Neural cell (in vitro differentiated cells): ENCODE measurements at regions not wholly inside any gene's neighbourhood (a gene's known extent, or its start where the extent isn't known, plus 50 kb on each side); places are given as distances from the start of the nearest gene placed in this dataset.

Experiments
- RAD21 ChIP-seq: fragments of 450-650 bp; conservative IDR thresholded peaks from 2 replicates; pipeline ENCODE4 v1.6.1; 2014; ENCODE audit warnings: antibody characterized with exemption, mild to moderate bottlenecking, moderate library complexity
- TF ChIP-seq, protein P1 (sequence below): IDR thresholded peaks from 2 replicates; pipeline ENCODE4 v1.6.1; 2012; ENCODE audit warnings: borderline replicate concordance
- TF ChIP-seq, protein P2 (sequence below): fragments of 450-650 bp; IDR thresholded peaks from 2 replicates; pipeline ENCODE4 v1.5.1; 2014; ENCODE audit warnings: antibody characterized with exemption, mild to moderate bottlenecking, moderate library complexity; ENCODE audit not compliant: poor library complexity, severe bottlenecking

- TF ChIP-seq, protein P1, sequence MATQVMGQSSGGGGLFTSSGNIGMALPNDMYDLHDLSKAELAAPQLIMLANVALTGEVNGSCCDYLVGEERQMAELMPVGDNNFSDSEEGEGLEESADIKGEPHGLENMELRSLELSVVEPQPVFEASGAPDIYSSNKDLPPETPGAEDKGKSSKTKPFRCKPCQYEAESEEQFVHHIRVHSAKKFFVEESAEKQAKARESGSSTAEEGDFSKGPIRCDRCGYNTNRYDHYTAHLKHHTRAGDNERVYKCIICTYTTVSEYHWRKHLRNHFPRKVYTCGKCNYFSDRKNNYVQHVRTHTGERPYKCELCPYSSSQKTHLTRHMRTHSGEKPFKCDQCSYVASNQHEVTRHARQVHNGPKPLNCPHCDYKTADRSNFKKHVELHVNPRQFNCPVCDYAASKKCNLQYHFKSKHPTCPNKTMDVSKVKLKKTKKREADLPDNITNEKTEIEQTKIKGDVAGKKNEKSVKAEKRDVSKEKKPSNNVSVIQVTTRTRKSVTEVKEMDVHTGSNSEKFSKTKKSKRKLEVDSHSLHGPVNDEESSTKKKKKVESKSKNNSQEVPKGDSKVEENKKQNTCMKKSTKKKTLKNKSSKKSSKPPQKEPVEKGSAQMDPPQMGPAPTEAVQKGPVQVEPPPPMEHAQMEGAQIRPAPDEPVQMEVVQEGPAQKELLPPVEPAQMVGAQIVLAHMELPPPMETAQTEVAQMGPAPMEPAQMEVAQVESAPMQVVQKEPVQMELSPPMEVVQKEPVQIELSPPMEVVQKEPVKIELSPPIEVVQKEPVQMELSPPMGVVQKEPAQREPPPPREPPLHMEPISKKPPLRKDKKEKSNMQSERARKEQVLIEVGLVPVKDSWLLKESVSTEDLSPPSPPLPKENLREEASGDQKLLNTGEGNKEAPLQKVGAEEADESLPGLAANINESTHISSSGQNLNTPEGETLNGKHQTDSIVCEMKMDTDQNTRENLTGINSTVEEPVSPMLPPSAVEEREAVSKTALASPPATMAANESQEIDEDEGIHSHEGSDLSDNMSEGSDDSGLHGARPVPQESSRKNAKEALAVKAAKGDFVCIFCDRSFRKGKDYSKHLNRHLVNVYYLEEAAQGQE, result no peak
- TF ChIP-seq RAD21, result no peak
- TF ChIP-seq, protein P2, sequence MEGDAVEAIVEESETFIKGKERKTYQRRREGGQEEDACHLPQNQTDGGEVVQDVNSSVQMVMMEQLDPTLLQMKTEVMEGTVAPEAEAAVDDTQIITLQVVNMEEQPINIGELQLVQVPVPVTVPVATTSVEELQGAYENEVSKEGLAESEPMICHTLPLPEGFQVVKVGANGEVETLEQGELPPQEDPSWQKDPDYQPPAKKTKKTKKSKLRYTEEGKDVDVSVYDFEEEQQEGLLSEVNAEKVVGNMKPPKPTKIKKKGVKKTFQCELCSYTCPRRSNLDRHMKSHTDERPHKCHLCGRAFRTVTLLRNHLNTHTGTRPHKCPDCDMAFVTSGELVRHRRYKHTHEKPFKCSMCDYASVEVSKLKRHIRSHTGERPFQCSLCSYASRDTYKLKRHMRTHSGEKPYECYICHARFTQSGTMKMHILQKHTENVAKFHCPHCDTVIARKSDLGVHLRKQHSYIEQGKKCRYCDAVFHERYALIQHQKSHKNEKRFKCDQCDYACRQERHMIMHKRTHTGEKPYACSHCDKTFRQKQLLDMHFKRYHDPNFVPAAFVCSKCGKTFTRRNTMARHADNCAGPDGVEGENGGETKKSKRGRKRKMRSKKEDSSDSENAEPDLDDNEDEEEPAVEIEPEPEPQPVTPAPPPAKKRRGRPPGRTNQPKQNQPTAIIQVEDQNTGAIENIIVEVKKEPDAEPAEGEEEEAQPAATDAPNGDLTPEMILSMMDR, result no peak
These were observed 113.3 kb downstream of the ZNF280B start for GRCh38 chr22:22395245-22395644.
